Hepatocyte (in vitro differentiated cells): ENCODE measurements at regions not wholly inside any gene's neighbourhood (a gene's known extent, or its start where the extent isn't known, plus 50 kb on each side); places are given as distances from the start of the nearest gene placed in this dataset.

Source experiments
- DNase-seq: peaks from one replicate; pipeline ENCODE4 v3.0.0-alpha.2; 2016; ENCODE audit warnings: low spot score
- H2AFZ ChIP-seq: fragments of 200-600 bp; sonication (generic); 2 replicates; pipeline ENCODE4 v1.6.0; 2016; ENCODE audit warnings: antibody characterized with exemption, mild to moderate bottlenecking
- H3K27ac ChIP-seq: fragments of 200-600 bp; sonication (generic); 2 replicates; pipeline ENCODE4 v1.5.1; 2016; ENCODE audit warnings: mild to moderate bottlenecking
- H3K27me3 ChIP-seq: fragments of 200-600 bp; sonication (generic); 2 replicates; pipeline ENCODE4 v1.6.1; 2016
- H3K36me3 ChIP-seq: fragments of 200-600 bp; sonication (generic); replicated peaks from 2 replicates; pipeline ENCODE4 v1.5.1; 2016; ENCODE audit warnings: low read depth; ENCODE audit not compliant: insufficient read depth
- H3K4me1 ChIP-seq: fragments of 200-600 bp; sonication (generic); 2 replicates; pipeline ENCODE4 v1.5.1; 2016; ENCODE audit warnings: mild to moderate bottlenecking, moderate library complexity; ENCODE audit not compliant: insufficient read depth
- H3K4me2 ChIP-seq: fragments of 200-600 bp; sonication (generic); 2 replicates; pipeline ENCODE4 v1.6.0; 2016
- H3K4me3 ChIP-seq: fragments of 200-600 bp; sonication (generic); 2 replicates; pipeline ENCODE4 v1.5.1; 2016; ENCODE audit warnings: mild to moderate bottlenecking
- H3K79me2 ChIP-seq: fragments of 200-600 bp; sonication (generic); 2 replicates; pipeline ENCODE4 v1.6.0; 2017; ENCODE audit warnings: mild to moderate bottlenecking
- H3K9me2 ChIP-seq: fragments of 200-600 bp; sonication (generic); replicated peaks from 2 replicates; pipeline ENCODE4 v1.6.0; 2017; ENCODE audit warnings: mild to moderate bottlenecking; ENCODE audit not compliant: insufficient read depth
- H3K9me3 ChIP-seq: fragments of 200-600 bp; sonication (generic); 2 replicates; pipeline ENCODE4 v1.5.1; 2016; ENCODE audit warnings: low read depth, mild to moderate bottlenecking
- H4K20me1 ChIP-seq: fragments of 200-600 bp; sonication (generic); 2 replicates; pipeline ENCODE4 v1.6.0; 2016; ENCODE audit warnings: mild to moderate bottlenecking; ENCODE audit not compliant: insufficient read depth, poor library complexity, severe bottlenecking
- CTCF ChIP-seq: fragments of 200-600 bp; sonication (generic); IDR thresholded peaks from 2 replicates; pipeline ENCODE4 v1.5.1; 2016; ENCODE audit warnings: antibody characterized with exemption, mild to moderate bottlenecking; ENCODE audit not compliant: poor library complexity
- EZH2 ChIP-seq: fragments of 200-600 bp; sonication (generic); IDR thresholded peaks from 2 replicates; pipeline ENCODE4 v1.6.1; 2016; ENCODE audit warnings: antibody characterized with exemption, mild to moderate bottlenecking, borderline replicate concordance
- EZH2phosphoT487 ChIP-seq: fragments of 200-600 bp; sonication (generic); IDR thresholded peaks from one replicate; pipeline ENCODE4 v1.6.1; 2018; ENCODE audit warnings: antibody characterized with exemption, mild to moderate bottlenecking, low read depth, moderate library complexity; ENCODE audit not compliant: unreplicated experiment, severe bottlenecking
- WGBS: methylation state at CpG from one replicate; pipeline ENCODE4 v1.1.6; 2016; ENCODE audit warnings: low lambda C conversion rate; ENCODE audit errors: missing lambda C conversion rate; 5-methylcytosine and 5-hydroxymethylcytosine counted together

GRCh38 chr1:182286761-182287160 is 104.8 kb downstream of the GLUL start:
- Histone ChIP-seq H3K27me3 (no peaks in the 10 kb centered on the region), H3K9me2 (no peaks in the 10 kb centered on the region), H2AFZ (no peak overlapping the region), H3K4me2 (no peak overlapping the region), H3K4me3 (no peak overlapping the region), H3K9me3 (no peaks in the 10 kb centered on the region), H3K36me3 (no peaks in the 10 kb centered on the region), H3K27ac (no peak overlapping the region), H4K20me1 (no peaks in the 10 kb centered on the region), H3K79me2 (no peaks in the 10 kb centered on the region), H3K4me1 (peaks cover 31% of the 10 kb centered on the region)
- TF ChIP-seq EZH2phosphoT487 (no peak), CTCF (no peak)
- 84% methylated on average over 2 of the region's 2 CpGs for WGBS
- DNase-seq: no peak

- 95% methylated on average over 3 of the region's 3 CpGs for WGBS
- H3K36me3 ChIP-seq: no peaks in the 10 kb centered on the region
- H3K79me2 ChIP-seq: no peaks in the 10 kb centered on the region
- H3K4me3 ChIP-seq: no peak overlapping the region
- no peak overlapping the region for H3K27ac ChIP-seq
- no peak for DNase-seq
- no peak overlapping the region for H2AFZ ChIP-seq
- H3K9me2 ChIP-seq: no peaks in the 10 kb centered on the region
- peaks cover 11% of the 10 kb centered on the region for H3K4me1 ChIP-seq
- H3K9me3 ChIP-seq: no peaks in the 10 kb centered on the region
- TF ChIP-seq EZH2 (no peak), EZH2phosphoT487 (no peak), CTCF (no peak)
- no peak overlapping the region for H3K4me2 ChIP-seq
- no peaks in the 10 kb centered on the region for H4K20me1 ChIP-seq
- no peaks in the 10 kb centered on the region for H3K27me3 ChIP-seq
Observed at GRCh38 chr1:182283746-182284544, 107.6 kb downstream of the GLUL start.

- 82% methylated on average over 6 of the region's 6 CpGs for WGBS
- no peak for DNase-seq
- H3K4me3 ChIP-seq: no peak overlapping the region
- TF ChIP-seq CTCF (no peak), EZH2 (no peak), EZH2phosphoT487 (no peak)
- H3K4me2 ChIP-seq: no peak overlapping the region
- H3K4me1 ChIP-seq: peaks cover 7% of the 10 kb centered on the region
- no peaks in the 10 kb centered on the region for H3K9me2 ChIP-seq
- H3K36me3 ChIP-seq: no peaks in the 10 kb centered on the region
- no peaks in the 10 kb centered on the region for H3K9me3 ChIP-seq
- no peak overlapping the region for H2AFZ ChIP-seq
- H4K20me1 ChIP-seq: no peaks in the 10 kb centered on the region
- no peaks in the 10 kb centered on the region for H3K27me3 ChIP-seq
- no peak overlapping the region for H3K27ac ChIP-seq
- no peaks in the 10 kb centered on the region for H3K79me2 ChIP-seq
Observed at GRCh38 chr1:182281541-182281940, 110.0 kb downstream of the GLUL start.

GRCh38 chr1:182280504-182280900 is 111.1 kb downstream of the GLUL start:
- Histone ChIP-seq H3K79me2 (no peaks in the 10 kb centered on the region), H3K27ac (no peak overlapping the region), H4K20me1 (no peaks in the 10 kb centered on the region), H3K9me3 (no peaks in the 10 kb centered on the region), H3K36me3 (no peaks in the 10 kb centered on the region), H2AFZ (no peak overlapping the region), H3K4me2 (no peak overlapping the region), H3K9me2 (no peaks in the 10 kb centered on the region), H3K4me3 (no peak overlapping the region), H3K4me1 (peaks cover 7% of the 10 kb centered on the region), H3K27me3 (no peaks in the 10 kb centered on the region)
- DNase-seq: no peak
- WGBS: 95% methylated on average over 2 of the region's 2 CpGs
- TF ChIP-seq EZH2 (no peak), EZH2phosphoT487 (no peak), CTCF (no peak)
